ENCODE measurements at regions not wholly inside any gene's neighbourhood (a gene's known extent, or its start where the extent isn't known, plus 50 kb on each side); places are given as distances from the start of the nearest gene placed in this dataset.
"Not testable (repeated sequence)": the region's sequence is repeated elsewhere in the genome, so short reads cannot be mapped to it uniquely, and the experiment has no call there.

GRCh38 chr3:5606884-5607472, 419.5 kb downstream of the EDEM1 start:
- no peak for DNase-seq (ENCODE audit: low read depth in 3 of 3, low spot score in 1 of 3)

- no peak for DNase-seq (ENCODE audit: low read depth in 3 of 3, low spot score in 1 of 3)
Measured at GRCh38 chr3:5607581-5607980, 420.1 kb downstream of the EDEM1 start.

- not testable (repeated sequence) for DNase-seq (ENCODE audit: low read depth in 3 of 3, low spot score in 1 of 3)
Measured at GRCh38 chr3:5608971-5609370, 421.5 kb downstream of the EDEM1 start.

- no peak for DNase-seq (ENCODE audit: low read depth in 3 of 3, low spot score in 1 of 3)
Measured at GRCh38 chr3:5613599-5613998, 426.1 kb downstream of the EDEM1 start.

- no peak for DNase-seq (ENCODE audit: low read depth in 3 of 3, low spot score in 1 of 3)
Measured at GRCh38 chr3:5616873-5617272, 429.4 kb downstream of the EDEM1 start.

GRCh38 chr3:5618170-5618569, 430.7 kb downstream of the EDEM1 start:
- DNase-seq (ENCODE audit: low read depth in 3 of 3, low spot score in 1 of 3), result no peak

GRCh38 chr3:5630406-5630805, 442.9 kb downstream of the EDEM1 start:
- no peak for DNase-seq (ENCODE audit: low read depth in 3 of 3, low spot score in 1 of 3)

- DNase-seq (ENCODE audit: low read depth in 3 of 3, low spot score in 1 of 3), result no peak
Measured at GRCh38 chr3:5633960-5634359, 446.5 kb downstream of the EDEM1 start.

GRCh38 chr3:5634411-5634810, 446.9 kb downstream of the EDEM1 start:
- DNase-seq (ENCODE audit: low read depth in 3 of 3, low spot score in 1 of 3), result no peak

- no peak for DNase-seq (ENCODE audit: low read depth in 3 of 3, low spot score in 1 of 3)
Measured at GRCh38 chr3:5635746-5636145, 448.2 kb downstream of the EDEM1 start.

GRCh38 chr3:5638550-5638949, 451.0 kb downstream of the EDEM1 start:
- no peak for DNase-seq (ENCODE audit: low read depth in 3 of 3, low spot score in 1 of 3)

GRCh38 chr3:5644773-5645670, 457.5 kb downstream of the EDEM1 start:
- DNase-seq (ENCODE audit: low read depth in 3 of 3, low spot score in 1 of 3), result no peak

GRCh38 chr3:5645692-5646410, 458.3 kb downstream of the EDEM1 start:
- no peak for DNase-seq (ENCODE audit: low read depth in 3 of 3, low spot score in 1 of 3)

- DNase-seq (ENCODE audit: low read depth in 3 of 3, low spot score in 1 of 3), result no peak
Measured at GRCh38 chr3:5650303-5650702, 462.8 kb downstream of the EDEM1 start.

GRCh38 chr3:5651351-5651750, 463.8 kb downstream of the EDEM1 start:
- DNase-seq (ENCODE audit: low read depth in 3 of 3, low spot score in 1 of 3), result no peak

GRCh38 chr3:5653426-5654143, 466.1 kb downstream of the EDEM1 start:
- no peak for DNase-seq (ENCODE audit: low read depth in 3 of 3, low spot score in 1 of 3)

- no peak for DNase-seq (ENCODE audit: low read depth in 3 of 3, low spot score in 1 of 3)
Measured at GRCh38 chr3:5657106-5657505, 469.6 kb downstream of the EDEM1 start.

GRCh38 chr3:5663601-5664000, 476.1 kb downstream of the EDEM1 start:
- DNase-seq (ENCODE audit: low read depth in 3 of 3, low spot score in 1 of 3), result no peak

GRCh38 chr3:5666455-5666854, 478.9 kb downstream of the EDEM1 start:
- no peak for DNase-seq (ENCODE audit: low read depth in 3 of 3, low spot score in 1 of 3)

GRCh38 chr3:5673521-5673920, 486.0 kb downstream of the EDEM1 start:
- DNase-seq (ENCODE audit: low read depth in 3 of 3, low spot score in 1 of 3), result no peak

GRCh38 chr3:5675319-5675718, 487.8 kb downstream of the EDEM1 start:
- no peak for DNase-seq (ENCODE audit: low read depth in 3 of 3, low spot score in 1 of 3)
